Endodermal cell (in vitro differentiated cells): ENCODE measurements at regions not wholly inside any gene's neighbourhood (a gene's known extent, or its start where the extent isn't known, plus 50 kb on each side); places are given as distances from the start of the nearest gene placed in this dataset.

ENCODE experiments used
- DNase-seq: peaks from one replicate; pipeline ENCODE4 v3.0.0-alpha.2; 2017
- H3K27ac ChIP-seq: 2 replicates; pipeline ENCODE4 v1.5.1; 2013; ENCODE audit warnings: mild to moderate bottlenecking, low read depth, low read length, moderate library complexity
- H3K27me3 ChIP-seq: 2 replicates; pipeline ENCODE4 v1.6.1; 2013; ENCODE audit warnings: mild to moderate bottlenecking, low read length, moderate library complexity; ENCODE audit not compliant: insufficient read depth, control insufficient read depth, poor library complexity, severe bottlenecking
- H3K36me3 ChIP-seq: 2 replicates; pipeline ENCODE4 v1.7.0; 2013; ENCODE audit warnings: mild to moderate bottlenecking, low read length, moderate library complexity; ENCODE audit not compliant: control insufficient read depth, insufficient read depth
- H3K4me1 ChIP-seq: one replicate; pipeline ENCODE4 v1.7.0; 2013; ENCODE audit warnings: low read length; ENCODE audit not compliant: control insufficient read depth, insufficient read depth
- H3K4me3 ChIP-seq: 2 replicates; pipeline ENCODE4 v1.5.1; 2013; ENCODE audit warnings: mild to moderate bottlenecking, low read length, moderate library complexity
- H3K9ac ChIP-seq: 2 replicates; pipeline ENCODE4 v1.6.1; 2013; ENCODE audit warnings: mild to moderate bottlenecking, low read length, moderate library complexity; ENCODE audit not compliant: poor library complexity, severe bottlenecking; ENCODE audit errors: extremely low read depth
- H3K9me3 ChIP-seq: 2 replicates; pipeline ENCODE4 v1.6.1; 2013; ENCODE audit warnings: mild to moderate bottlenecking, low read length, moderate library complexity; ENCODE audit not compliant: control insufficient read depth
- H3K27ac Mint-ChIP-seq: 2 replicates; pipeline ENCODE4 v1.8.0; 2020; ENCODE audit warnings: mixed read lengths
- H3K27me3 Mint-ChIP-seq: 2 replicates; pipeline ENCODE4 v1.8.0; 2021; ENCODE audit warnings: mild to moderate bottlenecking, mixed read lengths; ENCODE audit not compliant: insufficient read depth
- H3K36me3 Mint-ChIP-seq: 2 replicates; pipeline ENCODE4 v1.8.0; 2020; ENCODE audit warnings: low read depth, mixed read lengths
- H3K4me1 Mint-ChIP-seq: 2 replicates; pipeline ENCODE4 v1.8.0; 2020; ENCODE audit warnings: mixed read lengths
- H3K4me3 Mint-ChIP-seq: 2 replicates; pipeline ENCODE4 v1.8.0; 2020; ENCODE audit warnings: mild to moderate bottlenecking, moderate library complexity, mixed read lengths
- H3K9me3 Mint-ChIP-seq: 2 replicates; pipeline ENCODE4 v1.8.0; 2020; ENCODE audit warnings: mild to moderate bottlenecking, mixed read lengths
- WGBS, 2 experiments: methylation state at CpG; one replicate each; pipeline versions ENCODE4 v1.1.5 to v1.1.7; 2013; ENCODE audit warnings: missing lambda C conversion rate in 2 of 2, mixed read lengths in 1 of 2; ENCODE audit not compliant: insufficient coverage in 1 of 2, insufficient read length in 1 of 2; 5-methylcytosine and 5-hydroxymethylcytosine counted together
- TF ChIP-seq, protein P1 (sequence below): fragments of 200-600 bp; sonication (generic); conservative IDR thresholded peaks from 2 replicates; pipeline ENCODE4 v1.5.0; 2021; ENCODE audit warnings: antibody characterized with exemption, mild to moderate bottlenecking

DNA sequence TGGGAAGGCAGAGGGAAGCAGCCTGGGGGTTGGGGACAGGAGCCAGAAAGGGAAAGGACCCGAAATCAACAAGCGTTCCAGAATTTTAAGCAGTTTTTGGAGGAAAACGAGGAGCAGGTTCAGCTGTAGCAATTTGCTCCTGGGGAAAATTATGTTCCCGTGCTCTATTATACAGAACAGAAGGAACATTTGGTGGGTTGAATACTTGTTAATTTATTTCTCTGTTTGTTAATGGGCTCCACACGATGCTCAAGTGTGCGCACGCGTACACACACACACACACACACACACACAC lies 149.2 kb upstream of the LINGO1 start:
- H3K4me3 ChIP-seq, result no peak overlapping the region
- no peaks in the 10 kb centered on the region for H3K9me3 ChIP-seq
- TF ChIP-seq, protein P1, sequence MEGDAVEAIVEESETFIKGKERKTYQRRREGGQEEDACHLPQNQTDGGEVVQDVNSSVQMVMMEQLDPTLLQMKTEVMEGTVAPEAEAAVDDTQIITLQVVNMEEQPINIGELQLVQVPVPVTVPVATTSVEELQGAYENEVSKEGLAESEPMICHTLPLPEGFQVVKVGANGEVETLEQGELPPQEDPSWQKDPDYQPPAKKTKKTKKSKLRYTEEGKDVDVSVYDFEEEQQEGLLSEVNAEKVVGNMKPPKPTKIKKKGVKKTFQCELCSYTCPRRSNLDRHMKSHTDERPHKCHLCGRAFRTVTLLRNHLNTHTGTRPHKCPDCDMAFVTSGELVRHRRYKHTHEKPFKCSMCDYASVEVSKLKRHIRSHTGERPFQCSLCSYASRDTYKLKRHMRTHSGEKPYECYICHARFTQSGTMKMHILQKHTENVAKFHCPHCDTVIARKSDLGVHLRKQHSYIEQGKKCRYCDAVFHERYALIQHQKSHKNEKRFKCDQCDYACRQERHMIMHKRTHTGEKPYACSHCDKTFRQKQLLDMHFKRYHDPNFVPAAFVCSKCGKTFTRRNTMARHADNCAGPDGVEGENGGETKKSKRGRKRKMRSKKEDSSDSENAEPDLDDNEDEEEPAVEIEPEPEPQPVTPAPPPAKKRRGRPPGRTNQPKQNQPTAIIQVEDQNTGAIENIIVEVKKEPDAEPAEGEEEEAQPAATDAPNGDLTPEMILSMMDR, result no peak
- Mint-ChIP-seq H3K9me3 (peaks cover 12% of the 10 kb centered on the region), H3K27me3 (peaks cover 6% of the 10 kb centered on the region), H3K27ac (no peak overlapping the region), H3K4me3 (no peak overlapping the region), H3K4me1 (peaks cover 9% of the 10 kb centered on the region), H3K36me3 (no peaks in the 10 kb centered on the region)
- WGBS, 2 experiments, result 92 to 96% methylated on average over 4 to 8 of the region's 8 CpGs
- no peak overlapping the region for H3K9ac ChIP-seq
- H3K4me1 ChIP-seq, result no peaks in the 10 kb centered on the region
- no peak for DNase-seq
- H3K36me3 ChIP-seq, result no peaks in the 10 kb centered on the region
- H3K27me3 ChIP-seq, result no peaks in the 10 kb centered on the region
- no peak overlapping the region for H3K27ac ChIP-seq

DNA sequence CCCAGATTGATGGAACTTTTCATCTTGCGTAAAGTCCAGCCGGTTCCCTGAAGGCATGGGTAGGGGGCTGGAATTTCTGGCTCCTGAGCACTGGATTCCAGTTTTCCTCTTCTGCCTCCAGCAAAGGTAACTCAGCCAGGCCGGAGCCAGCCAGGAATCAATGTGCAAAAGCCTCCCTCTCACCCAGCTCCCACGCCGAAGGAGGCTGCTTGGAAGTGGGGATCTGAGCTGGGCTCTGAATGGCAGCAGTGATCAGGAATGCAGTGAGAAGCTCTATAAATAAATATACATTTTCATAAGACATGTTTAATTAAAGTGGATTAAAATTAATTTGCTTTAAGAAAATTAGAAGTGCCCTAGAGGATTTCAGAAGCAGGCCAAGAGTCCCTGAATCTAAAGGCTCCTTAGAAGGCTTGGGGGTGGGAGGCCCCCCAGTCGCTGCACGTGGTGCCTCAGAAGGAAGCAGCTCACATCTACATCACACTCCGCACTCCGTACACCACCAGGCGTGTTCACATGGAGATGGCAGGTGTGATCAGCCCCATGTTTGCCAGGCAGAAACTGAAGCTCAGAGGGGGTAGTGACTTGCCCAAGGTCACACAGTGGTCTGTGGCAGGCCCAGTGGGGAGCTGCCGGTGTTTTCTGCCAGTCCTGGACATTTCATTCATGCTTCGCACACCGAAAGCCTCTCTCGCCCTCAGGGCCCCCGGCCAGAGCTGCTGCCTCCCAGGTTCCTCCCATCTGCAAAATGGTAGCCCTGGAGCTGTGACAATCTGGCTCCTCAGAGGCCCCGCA lies 148.6 kb upstream of the LINGO1 start:
- no peaks in the 10 kb centered on the region for H3K27me3 ChIP-seq
- H3K4me1 ChIP-seq, result no peaks in the 10 kb centered on the region
- Mint-ChIP-seq H3K27me3 (peaks cover 6% of the 10 kb centered on the region), H3K4me3 (no peak overlapping the region), H3K4me1 (peaks cover 9% of the 10 kb centered on the region), H3K9me3 (peaks cover 12% of the 10 kb centered on the region), H3K27ac (no peak overlapping the region), H3K36me3 (no peaks in the 10 kb centered on the region)
- 91 to 93% methylated on average over 12 to 16 of the region's 16 CpGs for WGBS, 2 experiments
- no peak overlapping the region for H3K4me3 ChIP-seq
- TF ChIP-seq, protein P1, result no peak
- no peaks in the 10 kb centered on the region for H3K36me3 ChIP-seq
- no peak overlapping the region for H3K9ac ChIP-seq
- H3K27ac ChIP-seq, result no peak overlapping the region
- H3K9me3 ChIP-seq, result no peaks in the 10 kb centered on the region
- no peak for DNase-seq

DNA sequence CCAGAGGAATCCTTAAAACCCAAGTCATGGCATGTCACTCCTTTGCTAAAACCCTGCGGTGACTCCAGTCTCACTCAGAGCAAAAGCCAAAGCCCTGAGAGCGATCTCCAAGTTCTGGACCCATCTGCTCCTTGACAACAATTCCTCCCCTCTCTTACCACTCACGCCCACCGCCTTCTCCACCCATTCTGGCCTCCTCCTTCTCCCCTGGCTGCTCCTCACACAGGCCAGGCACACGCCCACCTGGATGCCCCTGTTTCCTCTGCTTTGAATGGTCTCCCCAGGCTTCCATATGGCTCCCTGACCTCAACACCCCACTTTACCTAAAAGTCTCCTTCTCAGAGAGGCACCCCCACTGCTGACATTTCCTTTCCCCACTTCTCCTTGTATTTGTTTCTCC lies 146.1 kb upstream of the LINGO1 start:
- Histone ChIP-seq H3K27me3 (no peaks in the 10 kb centered on the region), H3K4me1 (no peaks in the 10 kb centered on the region), H3K9ac (no peak overlapping the region), H3K36me3 (no peaks in the 10 kb centered on the region), H3K4me3 (no peak overlapping the region), H3K9me3 (no peaks in the 10 kb centered on the region), H3K27ac (no peak overlapping the region)
- peaks cover 6% of the 10 kb centered on the region for H3K27me3 Mint-ChIP-seq
- H3K4me3 Mint-ChIP-seq, result no peak overlapping the region
- TF ChIP-seq, protein P1, result no peak
- no peak for DNase-seq
- H3K27ac Mint-ChIP-seq, result no peak overlapping the region
- peaks cover 5% of the 10 kb centered on the region for H3K4me1 Mint-ChIP-seq
- WGBS, 2 experiments, result 91 to 93% methylated on average over 5 of the region's 5 CpGs
- H3K9me3 Mint-ChIP-seq, result peaks cover 12% of the 10 kb centered on the region
- no peaks in the 10 kb centered on the region for H3K36me3 Mint-ChIP-seq
